ENCODE measurements at regions not wholly inside any gene's neighbourhood (a gene's known extent, or its start where the extent isn't known, plus 50 kb on each side); places are given as distances from the start of the nearest gene placed in this dataset.

GRCh38 chr2:44086629-44087028 lies 82.0 kb upstream of the PPM1B start:
- TF ChIP-seq, protein P1, sequence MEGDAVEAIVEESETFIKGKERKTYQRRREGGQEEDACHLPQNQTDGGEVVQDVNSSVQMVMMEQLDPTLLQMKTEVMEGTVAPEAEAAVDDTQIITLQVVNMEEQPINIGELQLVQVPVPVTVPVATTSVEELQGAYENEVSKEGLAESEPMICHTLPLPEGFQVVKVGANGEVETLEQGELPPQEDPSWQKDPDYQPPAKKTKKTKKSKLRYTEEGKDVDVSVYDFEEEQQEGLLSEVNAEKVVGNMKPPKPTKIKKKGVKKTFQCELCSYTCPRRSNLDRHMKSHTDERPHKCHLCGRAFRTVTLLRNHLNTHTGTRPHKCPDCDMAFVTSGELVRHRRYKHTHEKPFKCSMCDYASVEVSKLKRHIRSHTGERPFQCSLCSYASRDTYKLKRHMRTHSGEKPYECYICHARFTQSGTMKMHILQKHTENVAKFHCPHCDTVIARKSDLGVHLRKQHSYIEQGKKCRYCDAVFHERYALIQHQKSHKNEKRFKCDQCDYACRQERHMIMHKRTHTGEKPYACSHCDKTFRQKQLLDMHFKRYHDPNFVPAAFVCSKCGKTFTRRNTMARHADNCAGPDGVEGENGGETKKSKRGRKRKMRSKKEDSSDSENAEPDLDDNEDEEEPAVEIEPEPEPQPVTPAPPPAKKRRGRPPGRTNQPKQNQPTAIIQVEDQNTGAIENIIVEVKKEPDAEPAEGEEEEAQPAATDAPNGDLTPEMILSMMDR (IDR thresholded peaks at IDR 0.05), result no peak
- TF ChIP-seq POLR2A (IDR thresholded peaks at IDR 0.05), result no peak
